SHP77 treated with DMSO at 0.1 percent for 48 hours (cell line): ENCODE measurements at regions not wholly inside any gene's neighbourhood (a gene's known extent, or its start where the extent isn't known, plus 50 kb on each side); places are given as distances from the start of the nearest gene placed in this dataset.
"Not testable (repeated sequence)": the region's sequence is repeated elsewhere in the genome, so short reads cannot be mapped to it uniquely, and the experiment has no call there.

ENCODE experiments used
- DNase-seq: peaks from one replicate; lab custom pipeline; 2025; lab: John Stamatoyannopoulos, UW

DNA sequence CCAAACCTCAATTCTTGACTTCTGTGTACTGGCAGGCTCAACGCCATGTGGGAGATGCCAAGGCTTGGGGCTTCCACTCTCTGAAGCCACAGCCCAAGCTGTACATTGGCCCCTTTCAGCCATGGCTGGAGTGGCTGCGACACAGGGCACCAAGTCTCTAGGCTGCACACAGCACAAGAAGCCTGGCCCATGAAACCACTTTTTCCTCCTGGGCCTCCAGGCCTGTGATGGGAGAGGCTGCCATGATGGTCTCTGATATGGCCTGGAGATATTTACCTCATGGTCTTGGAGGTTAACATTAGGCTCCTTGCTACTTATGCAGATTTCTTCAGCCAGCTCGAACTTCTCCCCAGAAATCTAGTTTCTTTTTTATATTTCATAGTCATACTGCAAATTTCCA, 724.1 kb downstream of the RNF144A start:
- DNase-seq, result not testable (repeated sequence)

DNA sequence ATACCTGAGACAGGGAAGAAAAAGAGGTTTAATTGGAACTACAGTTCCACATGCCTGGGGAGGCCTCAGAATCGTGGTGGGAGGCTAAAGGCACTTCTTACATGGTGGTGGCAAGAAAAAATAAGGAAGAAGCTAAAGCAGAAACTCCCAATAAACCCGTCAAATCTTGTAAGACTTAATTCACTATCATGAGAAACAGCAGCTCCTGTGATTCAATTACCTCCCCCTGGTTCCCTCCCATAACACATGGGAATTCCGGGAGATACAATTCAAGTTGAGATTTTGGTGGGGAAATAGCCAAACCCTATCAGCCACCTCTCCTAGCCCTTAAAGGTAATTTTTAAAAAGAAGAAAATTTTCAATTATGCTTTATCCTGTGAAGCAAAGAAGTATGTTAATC, 728.8 kb downstream of the RNF144A start:
- no peak for DNase-seq

- DNase-seq, result no peak
Measured at GRCh38 chr2:7646661-7647060, 729.4 kb downstream of the RNF144A start.

GRCh38 chr2:7648221-7648795, 731.1 kb downstream of the RNF144A start:
- no peak for DNase-seq

DNA sequence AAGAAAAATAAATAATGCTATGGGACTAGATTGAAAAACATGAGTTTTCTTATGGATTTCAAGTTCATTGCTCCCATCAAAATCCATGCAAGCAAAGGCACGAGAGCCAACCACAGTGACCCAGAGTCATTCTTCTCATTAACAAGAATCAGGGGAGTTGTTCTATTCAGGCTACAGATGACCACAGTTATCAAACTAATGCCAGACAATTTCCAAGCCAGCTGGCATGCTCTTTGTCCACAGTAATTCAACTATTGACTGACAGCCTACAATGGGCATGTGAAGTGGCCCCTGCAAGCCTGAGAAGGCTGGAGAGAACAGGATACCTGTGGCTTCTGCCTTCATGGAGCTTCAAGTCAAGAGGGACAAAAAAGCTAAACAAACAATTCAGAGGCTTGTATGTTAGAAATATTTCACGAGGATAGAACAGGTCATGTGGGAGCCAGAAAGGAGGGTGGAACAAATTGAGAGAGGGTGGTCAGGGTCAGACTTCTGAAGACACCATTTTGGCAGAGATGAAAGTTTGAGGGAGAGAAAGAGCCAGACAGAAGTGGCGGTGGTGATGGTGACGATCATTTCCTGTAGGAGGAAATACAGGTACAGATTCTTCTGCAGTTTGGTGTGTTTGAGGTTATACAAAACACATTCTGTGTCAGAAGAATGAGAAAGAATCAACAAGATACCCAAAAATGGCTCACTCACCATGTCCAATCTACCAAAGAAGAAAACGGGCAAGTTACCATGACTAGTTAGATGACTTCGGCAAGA, 732.4 kb downstream of the RNF144A start:
- DNase-seq, result no peak

- DNase-seq, result no peak
Measured at GRCh38 chr2:7653617-7654016, 736.4 kb downstream of the RNF144A start.

GRCh38 chr2:7655629-7656028, 738.4 kb downstream of the RNF144A start:
- DNase-seq, result no peak

- not testable (repeated sequence) for DNase-seq
Measured at GRCh38 chr2:7657526-7657925, 740.3 kb downstream of the RNF144A start.

GRCh38 chr2:7658486-7658885, 741.3 kb downstream of the RNF144A start:
- DNase-seq, result no peak

GRCh38 chr2:7660816-7661215, 743.6 kb downstream of the RNF144A start:
- DNase-seq, result no peak

DNA sequence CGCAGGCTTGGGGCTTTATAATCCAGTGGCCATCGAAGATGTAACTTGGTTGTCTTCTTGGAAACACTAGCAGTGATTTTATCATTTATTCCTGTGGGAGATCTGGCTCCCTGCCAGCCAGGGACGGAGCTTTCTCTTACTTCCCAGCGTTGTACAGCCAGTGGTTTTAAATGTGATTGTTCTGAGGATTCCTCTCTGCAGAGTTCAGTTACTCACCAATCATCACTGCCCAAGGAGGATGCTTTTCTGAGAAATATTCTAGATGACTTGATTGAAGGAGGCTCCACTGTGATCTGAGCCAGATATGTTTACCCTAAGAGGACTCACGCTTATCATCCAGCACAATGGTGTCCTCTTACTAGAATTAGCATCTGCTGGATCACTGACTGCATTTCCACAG, 744.3 kb downstream of the RNF144A start:
- DNase-seq, result no peak

DNA sequence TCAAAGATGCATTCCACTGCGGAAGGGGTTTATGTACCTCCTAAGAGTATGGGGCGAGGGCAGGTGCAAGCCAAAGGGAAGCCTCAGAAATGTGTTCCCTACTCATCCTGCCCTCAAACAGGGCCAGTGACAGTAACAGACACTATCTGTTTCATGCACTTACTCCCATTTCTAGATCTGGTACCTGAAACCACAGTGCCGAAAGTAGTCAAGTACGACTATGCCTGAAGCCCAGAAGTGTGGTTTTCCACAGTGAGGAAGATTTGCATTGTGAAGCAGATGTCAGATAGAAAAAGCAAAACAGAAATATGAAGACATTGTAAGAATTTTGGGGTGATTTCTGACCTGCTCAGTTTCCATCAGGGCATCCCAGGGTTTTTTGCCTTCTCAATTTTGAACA, 748.7 kb downstream of the RNF144A start:
- DNase-seq, result no peak

DNA sequence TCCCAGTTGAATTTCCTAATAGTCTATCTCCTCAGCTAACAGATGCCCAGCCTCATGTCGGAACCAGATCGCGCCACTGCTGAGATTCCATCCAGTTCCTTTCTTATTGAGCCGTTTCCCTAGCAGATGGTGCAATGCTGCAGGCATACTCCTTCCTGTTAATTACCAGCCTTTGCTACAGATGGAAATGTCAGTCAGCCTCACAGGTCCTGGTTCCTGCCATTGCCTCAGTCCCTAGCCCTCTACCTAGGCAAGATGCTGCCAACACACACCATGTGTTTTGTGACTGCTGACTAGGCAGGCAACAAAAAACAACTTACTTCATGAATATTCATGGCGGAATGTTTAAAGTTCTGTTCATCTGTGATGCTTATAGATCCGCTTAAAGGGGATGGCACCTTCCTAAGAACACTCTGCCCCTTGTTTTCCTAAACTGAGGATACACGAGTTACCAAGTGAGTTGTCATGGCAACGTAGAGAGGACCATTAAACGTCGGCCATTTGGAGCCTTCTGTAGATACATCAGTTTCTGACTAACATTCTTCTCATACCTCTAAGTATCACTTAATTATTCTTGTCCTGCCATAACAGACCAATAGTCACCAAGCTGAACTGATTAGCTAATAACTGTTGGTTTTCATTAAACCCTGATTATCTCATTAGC, 749.5 kb downstream of the RNF144A start:
- no peak for DNase-seq

- DNase-seq, result no peak
Measured at GRCh38 chr2:7667260-7667757, 750.1 kb downstream of the RNF144A start.

DNA sequence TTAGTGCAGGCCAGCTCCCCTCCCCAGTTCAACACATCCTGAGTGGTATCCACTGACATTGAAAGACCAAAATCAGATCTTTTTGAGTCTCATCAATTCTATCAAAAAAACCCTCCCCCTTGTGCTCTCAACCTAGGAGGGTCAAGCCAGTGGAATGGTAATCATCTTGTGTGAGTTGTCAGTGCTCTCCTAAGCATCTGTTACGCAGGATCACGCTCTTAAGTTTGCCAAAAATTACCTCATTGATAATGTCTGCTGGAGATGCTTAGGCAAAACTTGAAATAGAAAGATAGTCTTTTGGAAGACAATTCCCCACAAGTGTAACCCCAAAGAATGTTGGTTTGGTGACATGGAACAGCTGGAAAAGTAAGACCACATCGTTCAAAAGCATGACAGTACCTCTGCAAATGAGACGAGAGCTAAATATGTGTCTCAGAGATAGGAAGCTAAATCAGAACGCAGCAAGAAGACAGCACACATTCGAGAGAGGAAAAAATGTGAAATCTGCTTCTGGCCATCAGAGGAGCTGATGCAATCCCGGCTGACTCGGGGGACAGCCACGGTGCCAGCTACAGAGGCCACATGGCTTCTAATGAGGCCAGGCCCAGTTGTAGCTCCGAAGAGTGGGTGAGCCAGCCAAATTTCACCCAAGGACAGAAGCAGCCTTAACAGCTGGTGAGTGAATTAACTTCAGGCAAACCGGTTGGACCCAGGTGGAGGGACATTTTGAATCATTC, 753.9 kb downstream of the RNF144A start:
- no peak for DNase-seq

- peak; percentile 14 for DNase-seq
Measured at GRCh38 chr2:7672027-7672684, 754.9 kb downstream of the RNF144A start.

DNA sequence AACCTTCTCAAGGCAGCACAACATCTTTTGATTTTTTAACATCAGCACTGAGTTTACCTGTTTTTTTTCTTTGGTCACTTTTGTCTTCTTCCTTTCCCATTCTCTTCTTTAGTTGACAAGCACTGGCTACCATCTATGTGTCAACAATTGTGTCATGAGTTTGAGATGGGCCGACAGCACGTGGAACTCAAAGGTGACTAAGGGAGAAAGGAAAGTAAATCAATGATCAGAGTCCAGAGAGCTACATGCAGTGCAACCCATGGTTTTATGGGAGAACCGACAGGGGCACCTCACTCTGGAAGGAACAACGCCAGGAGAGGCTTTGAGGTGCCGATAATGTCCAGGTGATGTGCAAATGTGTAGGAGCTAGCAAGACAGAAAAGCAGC, 755.5 kb downstream of the RNF144A start:
- DNase-seq, result no peak

DNA sequence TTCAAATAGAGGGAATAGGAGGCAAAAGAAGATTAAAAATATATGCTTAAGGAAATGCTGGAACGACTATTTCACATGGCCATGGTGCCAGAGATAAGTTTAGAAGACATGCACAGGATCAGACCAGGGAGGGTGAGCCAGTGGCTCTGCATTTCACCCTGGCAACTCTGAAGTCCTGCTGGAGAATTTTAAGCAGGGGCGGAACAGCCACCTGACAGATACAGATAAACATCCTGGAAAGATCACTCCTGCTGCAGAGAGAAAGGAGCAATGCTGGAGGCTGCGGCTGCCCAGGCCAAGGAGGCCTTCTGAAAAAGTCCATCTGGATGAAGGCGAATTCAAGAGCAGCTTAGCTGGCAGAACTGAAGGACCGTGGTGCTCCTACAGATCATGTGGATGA, 755.9 kb downstream of the RNF144A start:
- DNase-seq, result no peak

- no peak for DNase-seq
Measured at GRCh38 chr2:7673853-7674252, 756.6 kb downstream of the RNF144A start.

DNA sequence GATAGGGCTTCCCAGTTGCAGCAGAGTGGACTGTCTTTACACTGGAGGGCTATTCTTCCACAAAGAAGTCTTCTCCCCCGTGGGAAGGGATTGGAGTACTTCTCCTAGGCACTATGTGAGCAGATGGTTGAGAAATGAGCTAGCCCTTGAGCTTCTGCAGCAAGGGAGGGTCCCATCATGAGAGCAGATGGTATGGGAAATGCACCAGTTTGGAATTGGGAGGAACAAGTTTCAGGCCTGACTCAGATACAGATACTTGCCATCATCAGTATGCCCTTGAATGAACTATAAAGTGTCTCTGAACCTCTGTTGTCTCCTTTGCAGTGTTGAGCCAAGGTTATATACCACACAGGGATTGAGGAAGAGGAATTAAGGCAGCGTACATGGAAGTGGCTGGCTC, 757.4 kb downstream of the RNF144A start:
- no peak for DNase-seq

- no peak for DNase-seq
Measured at GRCh38 chr2:7676714-7677113, 759.5 kb downstream of the RNF144A start.

- DNase-seq, result no peak
Measured at GRCh38 chr2:7681881-7682461, 764.8 kb downstream of the RNF144A start.
